ENCODE measurements at regions not wholly inside any gene's neighbourhood (a gene's known extent, or its start where the extent isn't known, plus 50 kb on each side); places are given as distances from the start of the nearest gene placed in this dataset.

GRCh38 chr9:108389056-108389455, 466.7 kb downstream of the ACTL7B start:
- Histone ChIP-seq H3K4me1 (ENCODE audit: control insufficient read depth, insufficient read depth, low read length) (no peaks in the 10 kb centered on the region), H3K9me3 (ENCODE audit: control insufficient read depth, low read length) (no peaks in the 10 kb centered on the region), H3K36me3 (ENCODE audit: control insufficient read depth, insufficient read depth, low read length) (no peaks in the 10 kb centered on the region), H3K4me3 (ENCODE audit: insufficient read depth, low read depth, low read length) (no peak overlapping the region), H3K27me3 (ENCODE audit: control insufficient read depth, insufficient read depth, low read length, poor library complexity, severe bottlenecking) (no peaks in the 10 kb centered on the region), H3K27ac (ENCODE audit: insufficient read depth, low read depth, low read length, poor library complexity, severe bottlenecking) (no peak overlapping the region)
- WGBS, 2 experiments: 75 to 95% methylated on average over 1 of the region's 1 CpG

- Histone ChIP-seq H3K36me3 (ENCODE audit: control insufficient read depth, insufficient read depth, low read length) (no peaks in the 10 kb centered on the region), H3K27ac (ENCODE audit: insufficient read depth, low read depth, low read length, poor library complexity, severe bottlenecking) (no peak overlapping the region)
- no CpG with 5 or more reads among the region's 1 CpG for WGBS, 2 experiments
Measured at GRCh38 chr9:108386859-108387384, 468.9 kb downstream of the ACTL7B start.

GRCh38 chr9:108386032-108386431, 469.8 kb downstream of the ACTL7B start:
- H3K27me3 ChIP-seq (ENCODE audit: control insufficient read depth, insufficient read depth, low read length, poor library complexity, severe bottlenecking): no peaks in the 10 kb centered on the region
- no peak overlapping the region for H3K4me3 ChIP-seq (ENCODE audit: insufficient read depth, low read depth, low read length)
- H3K27ac ChIP-seq (ENCODE audit: insufficient read depth, low read depth, low read length, poor library complexity, severe bottlenecking): no peak overlapping the region
- WGBS, 2 experiments: 94 to 96% methylated on average over 2 of the region's 2 CpGs
- H3K4me1 ChIP-seq (ENCODE audit: control insufficient read depth, insufficient read depth, low read length): no peaks in the 10 kb centered on the region
- H3K9me3 ChIP-seq (ENCODE audit: control insufficient read depth, low read length): no peaks in the 10 kb centered on the region
- no peaks in the 10 kb centered on the region for H3K36me3 ChIP-seq (ENCODE audit: control insufficient read depth, insufficient read depth, low read length)

More at GRCh38 chr9:108386859-108387384, 468.9 kb downstream of the ACTL7B start:
- H3K27me3 ChIP-seq (ENCODE audit: control insufficient read depth, insufficient read depth, low read length, poor library complexity, severe bottlenecking): no peaks in the 10 kb centered on the region
- H3K4me1 ChIP-seq (ENCODE audit: control insufficient read depth, insufficient read depth, low read length): no peaks in the 10 kb centered on the region
- H3K9me3 ChIP-seq (ENCODE audit: control insufficient read depth, low read length): no peaks in the 10 kb centered on the region
- no peak overlapping the region for H3K4me3 ChIP-seq (ENCODE audit: insufficient read depth, low read depth, low read length)

- no peaks in the 10 kb centered on the region for H3K36me3 ChIP-seq (ENCODE audit: control insufficient read depth, insufficient read depth, low read length)
- H3K4me3 ChIP-seq (ENCODE audit: insufficient read depth, low read depth, low read length): no peak overlapping the region
- no peaks in the 10 kb centered on the region for H3K9me3 ChIP-seq (ENCODE audit: control insufficient read depth, low read length)
- H3K27ac ChIP-seq (ENCODE audit: insufficient read depth, low read depth, low read length, poor library complexity, severe bottlenecking): no peak overlapping the region
- H3K27me3 ChIP-seq (ENCODE audit: control insufficient read depth, insufficient read depth, low read length, poor library complexity, severe bottlenecking): no peaks in the 10 kb centered on the region
- no peaks in the 10 kb centered on the region for H3K4me1 ChIP-seq (ENCODE audit: control insufficient read depth, insufficient read depth, low read length)
- 93 to 97% methylated on average over 1 of the region's 1 CpG for WGBS, 2 experiments
Measured at GRCh38 chr9:108383796-108384195, 472.0 kb downstream of the ACTL7B start.

- Histone ChIP-seq H3K4me1 (ENCODE audit: control insufficient read depth, insufficient read depth, low read length) (no peaks in the 10 kb centered on the region), H3K27ac (ENCODE audit: insufficient read depth, low read depth, low read length, poor library complexity, severe bottlenecking) (no peak overlapping the region), H3K4me3 (ENCODE audit: insufficient read depth, low read depth, low read length) (no peak overlapping the region), H3K27me3 (ENCODE audit: control insufficient read depth, insufficient read depth, low read length, poor library complexity, severe bottlenecking) (no peaks in the 10 kb centered on the region), H3K36me3 (ENCODE audit: control insufficient read depth, insufficient read depth, low read length) (no peaks in the 10 kb centered on the region), H3K9me3 (ENCODE audit: control insufficient read depth, low read length) (no peaks in the 10 kb centered on the region)
- WGBS, 2 experiments: 93 to 94% methylated on average over 6 of the region's 6 CpGs
Measured at GRCh38 chr9:108382310-108382709, 473.5 kb downstream of the ACTL7B start.

GRCh38 chr9:108377881-108378280, 477.9 kb downstream of the ACTL7B start:
- Histone ChIP-seq H3K4me3 (ENCODE audit: insufficient read depth, low read depth, low read length) (no peak overlapping the region), H3K27me3 (ENCODE audit: control insufficient read depth, insufficient read depth, low read length, poor library complexity, severe bottlenecking) (no peaks in the 10 kb centered on the region), H3K9me3 (ENCODE audit: control insufficient read depth, low read length) (no peaks in the 10 kb centered on the region), H3K27ac (ENCODE audit: insufficient read depth, low read depth, low read length, poor library complexity, severe bottlenecking) (no peak overlapping the region), H3K36me3 (ENCODE audit: control insufficient read depth, insufficient read depth, low read length) (no peaks in the 10 kb centered on the region), H3K4me1 (ENCODE audit: control insufficient read depth, insufficient read depth, low read length) (no peaks in the 10 kb centered on the region)
- 98 to 100% methylated on average over 2 of the region's 2 CpGs for WGBS, 2 experiments

- Histone ChIP-seq H3K4me1 (ENCODE audit: control insufficient read depth, insufficient read depth, low read length) (no peaks in the 10 kb centered on the region), H3K27ac (ENCODE audit: insufficient read depth, low read depth, low read length, poor library complexity, severe bottlenecking) (no peak overlapping the region), H3K27me3 (ENCODE audit: control insufficient read depth, insufficient read depth, low read length, poor library complexity, severe bottlenecking) (no peaks in the 10 kb centered on the region), H3K4me3 (ENCODE audit: insufficient read depth, low read depth, low read length) (no peak overlapping the region), H3K9me3 (ENCODE audit: control insufficient read depth, low read length) (no peaks in the 10 kb centered on the region), H3K36me3 (ENCODE audit: control insufficient read depth, insufficient read depth, low read length) (no peaks in the 10 kb centered on the region)
- WGBS, 2 experiments: 80 to 88% methylated on average over 2 to 3 of the region's 3 CpGs
Measured at GRCh38 chr9:108377382-108377781, 478.4 kb downstream of the ACTL7B start.

GRCh38 chr9:108376140-108376539, 479.6 kb downstream of the ACTL7B start:
- H3K36me3 ChIP-seq (ENCODE audit: control insufficient read depth, insufficient read depth, low read length): no peaks in the 10 kb centered on the region
- H3K27me3 ChIP-seq (ENCODE audit: control insufficient read depth, insufficient read depth, low read length, poor library complexity, severe bottlenecking): no peaks in the 10 kb centered on the region
- no peaks in the 10 kb centered on the region for H3K9me3 ChIP-seq (ENCODE audit: control insufficient read depth, low read length)
- H3K4me3 ChIP-seq (ENCODE audit: insufficient read depth, low read depth, low read length): no peak overlapping the region
- H3K4me1 ChIP-seq (ENCODE audit: control insufficient read depth, insufficient read depth, low read length): no peaks in the 10 kb centered on the region
- no peak overlapping the region for H3K27ac ChIP-seq (ENCODE audit: insufficient read depth, low read depth, low read length, poor library complexity, severe bottlenecking)

- Histone ChIP-seq H3K9me3 (ENCODE audit: control insufficient read depth, low read length) (no peaks in the 10 kb centered on the region), H3K4me3 (ENCODE audit: insufficient read depth, low read depth, low read length) (no peak overlapping the region), H3K36me3 (ENCODE audit: control insufficient read depth, insufficient read depth, low read length) (no peaks in the 10 kb centered on the region), H3K27me3 (ENCODE audit: control insufficient read depth, insufficient read depth, low read length, poor library complexity, severe bottlenecking) (no peaks in the 10 kb centered on the region), H3K27ac (ENCODE audit: insufficient read depth, low read depth, low read length, poor library complexity, severe bottlenecking) (no peak overlapping the region), H3K4me1 (ENCODE audit: control insufficient read depth, insufficient read depth, low read length) (no peaks in the 10 kb centered on the region)
Measured at GRCh38 chr9:108374626-108375025, 481.2 kb downstream of the ACTL7B start.

- H3K4me1 ChIP-seq (ENCODE audit: control insufficient read depth, insufficient read depth, low read length): no peaks in the 10 kb centered on the region
- no peak overlapping the region for H3K27ac ChIP-seq (ENCODE audit: insufficient read depth, low read depth, low read length, poor library complexity, severe bottlenecking)
- H3K36me3 ChIP-seq (ENCODE audit: control insufficient read depth, insufficient read depth, low read length): no peaks in the 10 kb centered on the region
- no peak overlapping the region for H3K4me3 ChIP-seq (ENCODE audit: insufficient read depth, low read depth, low read length)
- no peaks in the 10 kb centered on the region for H3K9me3 ChIP-seq (ENCODE audit: control insufficient read depth, low read length)
- no peaks in the 10 kb centered on the region for H3K27me3 ChIP-seq (ENCODE audit: control insufficient read depth, insufficient read depth, low read length, poor library complexity, severe bottlenecking)
Measured at GRCh38 chr9:108367188-108367587, 488.6 kb downstream of the ACTL7B start.

- Histone ChIP-seq H3K4me3 (ENCODE audit: insufficient read depth, low read depth, low read length) (no peak overlapping the region), H3K4me1 (ENCODE audit: control insufficient read depth, insufficient read depth, low read length) (no peaks in the 10 kb centered on the region), H3K27me3 (ENCODE audit: control insufficient read depth, insufficient read depth, low read length, poor library complexity, severe bottlenecking) (no peaks in the 10 kb centered on the region), H3K36me3 (ENCODE audit: control insufficient read depth, insufficient read depth, low read length) (no peaks in the 10 kb centered on the region), H3K27ac (ENCODE audit: insufficient read depth, low read depth, low read length, poor library complexity, severe bottlenecking) (no peak overlapping the region), H3K9me3 (ENCODE audit: control insufficient read depth, low read length) (no peaks in the 10 kb centered on the region)
- WGBS, 2 experiments: 77 to 88% methylated on average over 1 of the region's 1 CpG
Measured at GRCh38 chr9:108363311-108363710, 492.5 kb downstream of the ACTL7B start.
